IPS-18a (cell line): ENCODE measurements at regions not wholly inside any gene's neighbourhood (a gene's known extent, or its start where the extent isn't known, plus 50 kb on each side); places are given as distances from the start of the nearest gene placed in this dataset.
"Not testable (repeated sequence)": the region's sequence is repeated elsewhere in the genome, so short reads cannot be mapped to it uniquely, and the experiment has no call there.

Experiments used
- H3K27ac ChIP-seq: one replicate; pipeline ENCODE4 v1.5.1; 2013; ENCODE audit warnings: low read length
- H3K27me3 ChIP-seq: one replicate; pipeline ENCODE4 v1.6.1; 2013; ENCODE audit warnings: mild to moderate bottlenecking, low read length; ENCODE audit not compliant: control insufficient read depth, insufficient read depth
- H3K36me3 ChIP-seq: one replicate; pipeline ENCODE4 v1.6.1; 2013; ENCODE audit warnings: low read depth, low read length; ENCODE audit not compliant: control insufficient read depth
- H3K4me1 ChIP-seq: one replicate; pipeline ENCODE4 v1.6.1; 2013; ENCODE audit warnings: low read depth, low read length; ENCODE audit not compliant: control insufficient read depth
- H3K4me3 ChIP-seq: one replicate; pipeline ENCODE4 v1.5.1; 2013; ENCODE audit warnings: low read length
- H3K9ac ChIP-seq: one replicate; pipeline ENCODE4 v1.6.1; 2013; ENCODE audit warnings: mild to moderate bottlenecking, low read length, moderate library complexity
- H3K9me3 ChIP-seq: one replicate; pipeline ENCODE4 v1.6.1; 2013; ENCODE audit warnings: low read depth, low read length; ENCODE audit not compliant: control insufficient read depth

- H3K9me3 ChIP-seq = not testable (repeated sequence)
These were observed 50.2 kb upstream of the GOLGA8O start for GRCh38 chr15:32505633-32506032.

More at GRCh38 chr15:32505633-32506032, 50.2 kb upstream of the GOLGA8O start:
- not testable (repeated sequence) for H3K27me3 ChIP-seq, H3K4me1 ChIP-seq, H3K27ac ChIP-seq, H3K9ac ChIP-seq, H3K36me3 ChIP-seq, H3K4me3 ChIP-seq
